Mesothelial cell of epicardium (in vitro differentiated cells): ENCODE measurements at regions not wholly inside any gene's neighbourhood (a gene's known extent, or its start where the extent isn't known, plus 50 kb on each side); places are given as distances from the start of the nearest gene placed in this dataset.

Source experiments
- DNase-seq, 2 experiments: peaks; one replicate each; pipeline ENCODE4 v3.0.0; 2021; ENCODE audit warnings: low spot score in 2 of 2; ENCODE audit not compliant: unreplicated experiment in 2 of 2
- H3K27ac Mint-ChIP-seq: 2 replicates; pipeline ENCODE4 v1.8.0; 2021; ENCODE audit warnings: mixed read lengths
- H3K27me3 Mint-ChIP-seq: 2 replicates; pipeline ENCODE4 v1.8.0; 2021; ENCODE audit warnings: low read depth, mixed read lengths
- H3K36me3 Mint-ChIP-seq: 2 replicates; pipeline ENCODE4 v1.8.0; 2021; ENCODE audit warnings: mixed read lengths
- H3K4me1 Mint-ChIP-seq: 2 replicates; pipeline ENCODE4 v1.8.0; 2021; ENCODE audit warnings: mixed read lengths
- H3K4me3 Mint-ChIP-seq: 2 replicates; pipeline ENCODE4 v1.8.0; 2021; ENCODE audit warnings: mild to moderate bottlenecking, moderate library complexity, mixed read lengths
- H3K9me3 Mint-ChIP-seq: 2 replicates; pipeline ENCODE4 v1.8.0; 2021; ENCODE audit warnings: mixed read lengths
- TF ChIP-seq, protein P1 (sequence below): fragments of 200-600 bp; sonication (generic); IDR thresholded peaks from one replicate; pipeline ENCODE4 v1.5.0; 2021; ENCODE audit warnings: antibody characterized with exemption; ENCODE audit not compliant: unreplicated experiment

GRCh38 chr10:42959833-42960232, 117.0 kb upstream of the RET start:
- H3K27ac Mint-ChIP-seq = no peak overlapping the region
- no peaks in the 10 kb centered on the region for H3K36me3 Mint-ChIP-seq
- no peak overlapping the region for H3K4me3 Mint-ChIP-seq
- H3K4me1 Mint-ChIP-seq = peaks cover 6% of the 10 kb centered on the region
- H3K27me3 Mint-ChIP-seq = peaks cover 14% of the 10 kb centered on the region
- TF ChIP-seq, protein P1, sequence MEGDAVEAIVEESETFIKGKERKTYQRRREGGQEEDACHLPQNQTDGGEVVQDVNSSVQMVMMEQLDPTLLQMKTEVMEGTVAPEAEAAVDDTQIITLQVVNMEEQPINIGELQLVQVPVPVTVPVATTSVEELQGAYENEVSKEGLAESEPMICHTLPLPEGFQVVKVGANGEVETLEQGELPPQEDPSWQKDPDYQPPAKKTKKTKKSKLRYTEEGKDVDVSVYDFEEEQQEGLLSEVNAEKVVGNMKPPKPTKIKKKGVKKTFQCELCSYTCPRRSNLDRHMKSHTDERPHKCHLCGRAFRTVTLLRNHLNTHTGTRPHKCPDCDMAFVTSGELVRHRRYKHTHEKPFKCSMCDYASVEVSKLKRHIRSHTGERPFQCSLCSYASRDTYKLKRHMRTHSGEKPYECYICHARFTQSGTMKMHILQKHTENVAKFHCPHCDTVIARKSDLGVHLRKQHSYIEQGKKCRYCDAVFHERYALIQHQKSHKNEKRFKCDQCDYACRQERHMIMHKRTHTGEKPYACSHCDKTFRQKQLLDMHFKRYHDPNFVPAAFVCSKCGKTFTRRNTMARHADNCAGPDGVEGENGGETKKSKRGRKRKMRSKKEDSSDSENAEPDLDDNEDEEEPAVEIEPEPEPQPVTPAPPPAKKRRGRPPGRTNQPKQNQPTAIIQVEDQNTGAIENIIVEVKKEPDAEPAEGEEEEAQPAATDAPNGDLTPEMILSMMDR = no peak
- peak in 1 of 2 experiments; percentile 25 for DNase-seq
- H3K9me3 Mint-ChIP-seq = peaks cover 7% of the 10 kb centered on the region

- H3K9me3 Mint-ChIP-seq = peaks cover 7% of the 10 kb centered on the region
- peaks cover 6% of the 10 kb centered on the region for H3K4me1 Mint-ChIP-seq
- no peaks in the 10 kb centered on the region for H3K36me3 Mint-ChIP-seq
- no peak overlapping the region for H3K4me3 Mint-ChIP-seq
- TF ChIP-seq, protein P1 = no peak
- peaks cover 13% of the 10 kb centered on the region for H3K27me3 Mint-ChIP-seq
- H3K27ac Mint-ChIP-seq = no peak overlapping the region
- peak in 1 of 2 experiments; percentile 14 for DNase-seq
Observed at GRCh38 chr10:42960491-42960990, 116.3 kb upstream of the RET start.

- no peaks in the 10 kb centered on the region for H3K36me3 Mint-ChIP-seq
- TF ChIP-seq, protein P1 = no peak
- H3K27ac Mint-ChIP-seq = no peak overlapping the region
- peaks cover 11% of the 10 kb centered on the region for H3K27me3 Mint-ChIP-seq
- H3K4me1 Mint-ChIP-seq = peaks cover 6% of the 10 kb centered on the region
- H3K4me3 Mint-ChIP-seq = no peak overlapping the region
- H3K9me3 Mint-ChIP-seq = peaks cover 7% of the 10 kb centered on the region
- peak in 1 of 2 experiments; percentile 33 for DNase-seq
Observed at GRCh38 chr10:42960991-42961795, 115.7 kb upstream of the RET start.

DNA sequence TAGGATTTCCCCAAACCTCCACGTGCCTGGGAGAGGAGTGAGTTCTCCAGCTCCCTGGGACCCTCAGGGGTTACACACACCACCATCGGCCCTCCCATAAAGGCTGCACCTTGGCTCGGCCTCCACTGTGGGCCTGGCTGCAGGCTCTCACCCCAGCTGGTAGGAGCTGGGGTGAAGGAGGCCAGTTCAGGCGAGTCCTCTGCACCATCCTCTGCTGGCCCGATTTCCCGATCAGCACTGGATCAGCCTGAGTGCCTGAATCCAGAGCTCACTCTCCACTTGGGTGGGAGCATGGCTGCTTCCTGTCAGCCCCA, 115.1 kb upstream of the RET start:
- Mint-ChIP-seq H3K4me1 (peaks cover 6% of the 10 kb centered on the region), H3K36me3 (no peaks in the 10 kb centered on the region), H3K9me3 (peaks cover 5% of the 10 kb centered on the region), H3K27ac (no peak overlapping the region), H3K27me3 (peaks cover 12% of the 10 kb centered on the region), H3K4me3 (no peak overlapping the region)
- TF ChIP-seq, protein P1 = no peak
- DNase-seq = peak in 1 of 2 experiments; percentile 24

- DNase-seq = peak; percentile 14 to 34
- TF ChIP-seq, protein P1 = no peak
Observed at GRCh38 chr10:42962110-42962901, 114.6 kb upstream of the RET start.

More at GRCh38 chr10:42962110-42962901, 114.6 kb upstream of the RET start:
- H3K4me3 Mint-ChIP-seq = no peak overlapping the region
- H3K36me3 Mint-ChIP-seq = no peaks in the 10 kb centered on the region
- H3K27ac Mint-ChIP-seq = no peak overlapping the region
- peaks cover 7% of the 10 kb centered on the region for H3K27me3 Mint-ChIP-seq
- H3K9me3 Mint-ChIP-seq = no peaks in the 10 kb centered on the region
- H3K4me1 Mint-ChIP-seq = peaks cover 6% of the 10 kb centered on the region
